SK-N-SH (cell line): ENCODE measurements at regions not wholly inside any gene's neighbourhood (a gene's known extent, or its start where the extent isn't known, plus 50 kb on each side); places are given as distances from the start of the nearest gene placed in this dataset.

Experiments used
- CTCF ChIA-PET: fragments of 300-600, 350-600 bp; formaldehyde crosslinking; extraction: SDS; loops from one replicate; lab custom pipeline; 2021; lab: Yijun Ruan, JAX
- POLR2A ChIA-PET: fragments of 350-600 bp; sonication (Branson Sonifier 250); formaldehyde crosslinking; extraction: SDS; loops from one replicate; lab custom pipeline; 2020; ENCODE audit warnings: antibody characterized with exemption, inconsistent platforms; lab: Yijun Ruan, JAX
- DNase-seq: peaks from one replicate; pipeline ENCODE4 v3.0.0; 2012
- H2AFZ ChIP-seq: fragments of 200-600 bp; sonication (generic); 2 replicates; pipeline ENCODE4 v1.8.1; 2016; ENCODE audit warnings: antibody characterized with exemption, mild to moderate bottlenecking, low read depth
- H3F3A ChIP-seq: fragments of 200-600 bp; sonication (generic); replicated peaks from 2 replicates; pipeline ENCODE3; 2016; ENCODE audit warnings: antibody characterized with exemption, mild to moderate bottlenecking; ENCODE audit not compliant: insufficient read depth
- H3K27ac ChIP-seq, 2 experiments: fragments of 200-500 bp in 1 of 2; fragments of 200-600 bp in 1 of 2; sonication (Bioruptor generic) in 1 of 2; sonication (generic), shearing (Covaris generic) in 1 of 2; 2 replicates each; pipeline versions ENCODE4 v1.5.1 to v1.6.1; 2014 to 2016; ENCODE audit warnings: low read depth in 2 of 2, inconsistent platforms in 1 of 2, low read length in 1 of 2, mild to moderate bottlenecking in 1 of 2, mixed read lengths in 1 of 2
- H3K27me3 ChIP-seq: fragments of 200-600 bp; sonication (generic), shearing (Covaris generic); 2 replicates; pipeline ENCODE4 v1.6.1; 2016; ENCODE audit warnings: mixed run types; ENCODE audit not compliant: insufficient read depth
- H3K36me3 ChIP-seq, 2 experiments: fragments of 200-500 bp in 1 of 2; fragments of 200-600 bp in 1 of 2; sonication (Bioruptor generic) in 1 of 2; sonication (generic) in 1 of 2; replicated peaks in 1 of 2; 2 replicates each; pipeline versions ENCODE3 to v1.5.1; 2014 to 2016; ENCODE audit warnings: low read length in 1 of 2, mild to moderate bottlenecking in 1 of 2; ENCODE audit not compliant: insufficient read depth in 2 of 2, control insufficient read depth in 1 of 2
- H3K4me1 ChIP-seq, 2 experiments: fragments of 200-500 bp in 1 of 2; fragments of 200-600 bp in 1 of 2; sonication (Bioruptor generic) in 1 of 2; sonication (generic), shearing (Covaris generic) in 1 of 2; 2 replicates each; pipeline versions ENCODE4 v1.5.1 to v1.6.1; 2014 to 2016; ENCODE audit warnings: low read depth in 1 of 2, low read length in 1 of 2, mixed run types in 1 of 2; ENCODE audit not compliant: insufficient read depth in 2 of 2, control insufficient read depth in 1 of 2
- H3K4me2 ChIP-seq: fragments of 200-600 bp; sonication (generic), shearing (Covaris generic); 2 replicates; pipeline ENCODE4 v1.6.1; 2017; ENCODE audit warnings: mixed run types
- H3K4me3 ChIP-seq, 2 experiments: fragments of 200-500 bp in 1 of 2; fragments of 200-600 bp in 1 of 2; sonication (Bioruptor generic) in 1 of 2; sonication (generic), shearing (Covaris generic) in 1 of 2; 2 replicates each; pipeline versions ENCODE4 v1.5.1 to v1.8.1; 2014 to 2016; ENCODE audit warnings: low read depth in 2 of 2, inconsistent platforms in 1 of 2, low read length in 1 of 2, mild to moderate bottlenecking in 1 of 2, mixed read lengths in 1 of 2, moderate library complexity in 1 of 2
- H3K79me2 ChIP-seq: fragments of 200-600 bp; sonication (generic); 2 replicates; pipeline ENCODE4 v1.8.1; 2017; ENCODE audit warnings: mild to moderate bottlenecking; ENCODE audit not compliant: insufficient read depth
- H3K9ac ChIP-seq: fragments of 200-600 bp; sonication (generic); 2 replicates; pipeline ENCODE4 v1.6.1; 2017; ENCODE audit warnings: mixed run types
- H3K9me2 ChIP-seq: fragments of 200-600 bp; sonication (generic); 2 replicates; pipeline ENCODE4 v1.6.1; 2017; ENCODE audit warnings: mixed run types
- H3K9me3 ChIP-seq: fragments of 200-600 bp; sonication (generic); 2 replicates; pipeline ENCODE4 v1.6.1; 2017; ENCODE audit warnings: mixed run types, mild to moderate bottlenecking, moderate library complexity
- H4K20me1 ChIP-seq: fragments of 200-600 bp; sonication (generic); 2 replicates; pipeline ENCODE4 v1.6.1; 2017; ENCODE audit warnings: mild to moderate bottlenecking, mixed run types; ENCODE audit not compliant: insufficient read depth
- CTCF ChIP-seq: fragments of 200-600 bp; sonication (generic); IDR thresholded peaks from 2 replicates; pipeline ENCODE4 v1.6.1; 2017; ENCODE audit warnings: antibody characterized with exemption, mild to moderate bottlenecking, moderate library complexity
- EP300 ChIP-seq, 2 experiments: IDR thresholded peaks; 2 replicates each; pipeline versions ENCODE4 v1.4.0 to v1.6.1; 2012; ENCODE audit warnings: borderline replicate concordance in 1 of 2, low read depth in 1 of 2, low read length in 1 of 2
- EZH2phosphoT487 ChIP-seq: fragments of 200-600 bp; sonication (generic); IDR thresholded peaks from 2 replicates; pipeline ENCODE4 v1.6.1; 2017; ENCODE audit warnings: low read depth, mixed run types, mild to moderate bottlenecking, antibody characterized with exemption, moderate library complexity, borderline replicate concordance
- FOSL2 ChIP-seq: IDR thresholded peaks from 2 replicates; pipeline ENCODE4 v1.4.0; 2012; ENCODE audit warnings: low read depth, mild to moderate bottlenecking, moderate library complexity, borderline replicate concordance
- GABPA ChIP-seq: IDR thresholded peaks from 2 replicates; pipeline ENCODE4 v1.4.0; 2012; ENCODE audit warnings: low read depth, mild to moderate bottlenecking
- MAX ChIP-seq: IDR thresholded peaks from 2 replicates; pipeline ENCODE4 v1.4.0; 2012; ENCODE audit warnings: low read depth
- MXI1 ChIP-seq: IDR thresholded peaks from 2 replicates; pipeline ENCODE4 v1.6.1; 2012; ENCODE audit warnings: mild to moderate bottlenecking, low read depth, low read length, improper control_type of control experiment
- NFIC ChIP-seq: IDR thresholded peaks from 2 replicates; pipeline ENCODE4 v1.4.0; 2012; ENCODE audit warnings: borderline replicate concordance
- PBX3 ChIP-seq: IDR thresholded peaks from 2 replicates; pipeline ENCODE4; 2012
- RCOR1 ChIP-seq: fragments of 150-350 bp; IDR thresholded peaks from 2 replicates; pipeline ENCODE4 v1.6.1; 2017; ENCODE audit warnings: antibody characterized with exemption, low read length
- SIN3A ChIP-seq: IDR thresholded peaks from 2 replicates; pipeline ENCODE4 v1.6.1; 2012; ENCODE audit warnings: low read depth, mild to moderate bottlenecking, low read length, moderate library complexity, borderline replicate concordance
- SMC3 ChIP-seq: IDR thresholded peaks from 2 replicates; pipeline ENCODE4 v1.6.1; 2012; ENCODE audit warnings: low read depth, low read length, improper control_type of control experiment
- TAF1 ChIP-seq: IDR thresholded peaks from 2 replicates; pipeline ENCODE4 v1.6.1; 2012; ENCODE audit warnings: low read depth, mild to moderate bottlenecking, low read length, moderate library complexity, borderline replicate concordance
- TCF12 ChIP-seq: IDR thresholded peaks from 2 replicates; pipeline ENCODE4 v1.4.0; 2012
- TEAD4 ChIP-seq: IDR thresholded peaks from 2 replicates; pipeline ENCODE4 v1.4.0; 2012; ENCODE audit warnings: mild to moderate bottlenecking, borderline replicate concordance; ENCODE audit not compliant: insufficient read depth
- USF1 ChIP-seq: IDR thresholded peaks from 2 replicates; pipeline ENCODE4 v1.4.0; 2012; ENCODE audit warnings: low read depth, borderline replicate concordance
- ZBTB33 ChIP-seq: IDR thresholded peaks from 2 replicates; pipeline ENCODE4 v1.4.0; 2012; ENCODE audit warnings: low read depth, borderline replicate concordance
- WGBS: methylation state at CpG from one replicate; pipeline ENCODE4 v1.1.6; 2017; ENCODE audit warnings: low lambda C conversion rate; 5-methylcytosine and 5-hydroxymethylcytosine counted together

GRCh38 chr4:162706632-162707031, 460.1 kb downstream of the NAF1 start:
- no peak overlapping the region for H3K9ac ChIP-seq
- POLR2A ChIA-PET: no interaction called here
- no peaks in the 10 kb centered on the region for H3K4me1 ChIP-seq
- no peak overlapping the region; the same call in 1 of the 2 replicates for H2AFZ ChIP-seq
- CTCF ChIA-PET: no interaction called here
- H3K9me3 ChIP-seq: no peaks in the 10 kb centered on the region
- WGBS: 19% methylated on average over 1 of the region's 1 CpG
- no peaks in the 10 kb centered on the region for H3K27me3 ChIP-seq
- TF ChIP-seq SMC3 (no peak), RCOR1 (no peak), NFIC (no peak), CTCF (no peak), USF1 (no peak), PBX3 (no peak), TEAD4 (no peak), TAF1 (no peak), SIN3A (no peak), MAX (no peak), TCF12 (no peak), GABPA (no peak), EZH2phosphoT487 (no peak), ZBTB33 (no peak), MXI1 (no peak), FOSL2 (no peak), EP300 (IDR thresholded peaks at IDR 0.05; ENCODE audit: borderline replicate concordance in 1 of 2, low read depth in 1 of 2, low read length in 1 of 2) (no peak)
- peaks cover 8% of the 10 kb centered on the region for H3F3A ChIP-seq
- H3K4me3 ChIP-seq: no peak overlapping the region
- DNase-seq: no peak
- no peaks in the 10 kb centered on the region for H4K20me1 ChIP-seq
- H3K79me2 ChIP-seq: no peaks in the 10 kb centered on the region
- H3K4me2 ChIP-seq: no peak overlapping the region
- no peak overlapping the region; a peak in 2 of 4 replicates for H3K27ac ChIP-seq
- H3K9me2 ChIP-seq: no peaks in the 10 kb centered on the region
- H3K36me3 ChIP-seq: no peaks in the 10 kb centered on the region
